Activated naive CD4-positive, alpha-beta T cell treated with anti-CD3 and anti-CD28 coated beads for 36 hours (primary cell): ENCODE measurements at regions not wholly inside any gene's neighbourhood (a gene's known extent, or its start where the extent isn't known, plus 50 kb on each side); places are given as distances from the start of the nearest gene placed in this dataset.

ENCODE experiments used
- CTCF ChIA-PET: fragments of 350-600 bp; sonication (Branson Sonifier 250); formaldehyde crosslinking; loops from one replicate; lab custom pipeline; 2021; ENCODE audit warnings: antibody characterized with exemption; lab: Charles Lee
- DNase-seq: peaks from one replicate; pipeline ENCODE4 v3.0.0-alpha.2; 2020
- H3K27ac Mint-ChIP-seq: one replicate; pipeline ENCODE4 v1.8.0; 2021; ENCODE audit warnings: mild to moderate bottlenecking, mixed read lengths
- H3K27me3 Mint-ChIP-seq: one replicate; pipeline ENCODE4 v1.8.0; 2021; ENCODE audit warnings: low read depth, mixed read lengths
- H3K36me3 Mint-ChIP-seq: one replicate; pipeline ENCODE4 v1.8.0; 2021; ENCODE audit warnings: low read depth, mixed read lengths
- H3K4me1 Mint-ChIP-seq: one replicate; pipeline ENCODE4 v1.8.0; 2021; ENCODE audit warnings: low read depth, mixed read lengths
- H3K4me3 Mint-ChIP-seq: one replicate; pipeline ENCODE4 v1.8.0; 2021; ENCODE audit warnings: mild to moderate bottlenecking, moderate library complexity, mixed read lengths
- H3K9me3 Mint-ChIP-seq: one replicate; pipeline ENCODE4 v1.8.0; 2021; ENCODE audit warnings: mixed read lengths
- intact Hi-C: fragments of 100-400 bp; cut with micrococcal nuclease; formaldehyde crosslinking; loops from one replicate; pipeline ENCODE4 v1.15.1; 2023

DNA sequence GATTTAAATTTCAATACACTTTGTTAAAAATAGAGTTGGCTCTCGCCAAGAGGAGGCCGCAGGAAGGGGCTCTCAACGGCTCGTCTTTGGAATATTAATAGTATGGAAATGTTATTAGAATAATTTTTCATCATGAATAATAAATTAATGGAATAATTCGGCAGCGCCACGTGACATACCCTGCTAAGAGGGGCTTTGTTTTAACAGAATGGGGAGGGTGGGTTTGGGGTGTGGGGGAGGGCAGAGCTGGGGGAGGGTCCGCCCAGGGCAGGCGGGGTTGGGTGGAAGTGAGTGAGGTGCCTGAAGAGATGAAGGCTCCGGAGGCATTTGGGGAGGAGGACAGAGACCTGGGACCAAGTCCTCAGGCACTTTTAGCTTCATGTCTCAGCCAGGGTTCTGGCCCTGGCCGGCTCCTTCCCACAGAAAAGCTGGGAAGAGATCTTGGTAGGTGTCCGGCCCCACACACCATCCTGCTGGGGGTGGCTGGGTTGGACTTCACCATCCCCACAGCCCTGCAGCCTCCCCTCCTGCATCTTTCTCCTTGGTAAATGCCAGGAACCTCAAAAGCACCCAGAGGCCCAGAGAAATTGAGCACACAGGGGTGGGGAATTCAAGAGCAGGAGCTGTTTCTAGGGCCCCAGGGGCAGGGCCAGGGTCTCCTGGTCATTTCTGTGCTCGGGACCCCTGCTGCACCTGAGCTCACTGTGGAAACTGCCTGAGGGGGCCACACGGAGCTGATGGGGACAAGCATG lies 93.6 kb upstream of the BHLHE23 start:
- H3K4me1 Mint-ChIP-seq = peaks cover 5% of the 10 kb centered on the region
- intact Hi-C loops = loop anchor here (5.0 kb wide), 1 partner anchor 238 kb away; the partner anchor contains the start of gene TCFL5
- no peak overlapping the region for H3K27ac Mint-ChIP-seq
- no peaks in the 10 kb centered on the region for H3K9me3 Mint-ChIP-seq
- H3K27me3 Mint-ChIP-seq = no peaks in the 10 kb centered on the region
- H3K4me3 Mint-ChIP-seq = no peak overlapping the region
- peak; percentile 3 for DNase-seq
- no peaks in the 10 kb centered on the region for H3K36me3 Mint-ChIP-seq
- CTCF ChIA-PET = interaction anchor here (0.5 kb wide), 1 partner anchor 193 kb away, joined by 4 read pairs; no protein-coding TSS in a partner anchor

- intact Hi-C loops = loop anchor here (5.0 kb wide), 1 partner anchor 237 kb away; the partner anchor contains the start of gene TCFL5
- peak; percentile 4 for DNase-seq
- CTCF ChIA-PET = interaction anchor here (0.6 kb wide), 1 partner anchor 1186 kb away, joined by 3 read pairs; no protein-coding TSS in a partner anchor
- Mint-ChIP-seq H3K36me3 (no peaks in the 10 kb centered on the region), H3K27me3 (peaks cover 1% of the 10 kb centered on the region), H3K9me3 (no peaks in the 10 kb centered on the region), H3K27ac (no peak overlapping the region), H3K4me1 (peaks cover 5% of the 10 kb centered on the region), H3K4me3 (no peak overlapping the region)
These were observed 92.9 kb upstream of the BHLHE23 start for GRCh38 chr20:63099456-63100173.

GRCh38 chr20:63098195-63098810 lies 91.5 kb upstream of the BHLHE23 start:
- DNase-seq = no peak
- Mint-ChIP-seq H3K27me3 (peaks cover 3% of the 10 kb centered on the region), H3K9me3 (no peaks in the 10 kb centered on the region), H3K4me3 (no peak overlapping the region), H3K36me3 (no peaks in the 10 kb centered on the region), H3K4me1 (peaks cover 5% of the 10 kb centered on the region), H3K27ac (no peak overlapping the region)
- intact Hi-C loops = no loop called here
- CTCF ChIA-PET = no interaction called here

- Mint-ChIP-seq H3K27me3 (peaks cover 8% of the 10 kb centered on the region), H3K27ac (no peak overlapping the region), H3K36me3 (no peaks in the 10 kb centered on the region), H3K4me1 (peaks cover 2% of the 10 kb centered on the region), H3K9me3 (no peaks in the 10 kb centered on the region), H3K4me3 (no peak overlapping the region)
- DNase-seq = peak; percentile 3
- intact Hi-C loops = no loop called here
- CTCF ChIA-PET = no interaction called here
These were observed 90.6 kb upstream of the BHLHE23 start for GRCh38 chr20:63097336-63097831.

GRCh38 chr20:63096681-63097335 lies 90.0 kb upstream of the BHLHE23 start:
- H3K27me3 Mint-ChIP-seq = peaks cover 8% of the 10 kb centered on the region
- H3K4me3 Mint-ChIP-seq = no peak overlapping the region
- H3K4me1 Mint-ChIP-seq = peaks cover 2% of the 10 kb centered on the region
- no peaks in the 10 kb centered on the region for H3K36me3 Mint-ChIP-seq
- H3K9me3 Mint-ChIP-seq = no peaks in the 10 kb centered on the region
- no peak overlapping the region for H3K27ac Mint-ChIP-seq
- DNase-seq = peak; percentile 0
- CTCF ChIA-PET = no interaction called here
- intact Hi-C loops = no loop called here

DNA sequence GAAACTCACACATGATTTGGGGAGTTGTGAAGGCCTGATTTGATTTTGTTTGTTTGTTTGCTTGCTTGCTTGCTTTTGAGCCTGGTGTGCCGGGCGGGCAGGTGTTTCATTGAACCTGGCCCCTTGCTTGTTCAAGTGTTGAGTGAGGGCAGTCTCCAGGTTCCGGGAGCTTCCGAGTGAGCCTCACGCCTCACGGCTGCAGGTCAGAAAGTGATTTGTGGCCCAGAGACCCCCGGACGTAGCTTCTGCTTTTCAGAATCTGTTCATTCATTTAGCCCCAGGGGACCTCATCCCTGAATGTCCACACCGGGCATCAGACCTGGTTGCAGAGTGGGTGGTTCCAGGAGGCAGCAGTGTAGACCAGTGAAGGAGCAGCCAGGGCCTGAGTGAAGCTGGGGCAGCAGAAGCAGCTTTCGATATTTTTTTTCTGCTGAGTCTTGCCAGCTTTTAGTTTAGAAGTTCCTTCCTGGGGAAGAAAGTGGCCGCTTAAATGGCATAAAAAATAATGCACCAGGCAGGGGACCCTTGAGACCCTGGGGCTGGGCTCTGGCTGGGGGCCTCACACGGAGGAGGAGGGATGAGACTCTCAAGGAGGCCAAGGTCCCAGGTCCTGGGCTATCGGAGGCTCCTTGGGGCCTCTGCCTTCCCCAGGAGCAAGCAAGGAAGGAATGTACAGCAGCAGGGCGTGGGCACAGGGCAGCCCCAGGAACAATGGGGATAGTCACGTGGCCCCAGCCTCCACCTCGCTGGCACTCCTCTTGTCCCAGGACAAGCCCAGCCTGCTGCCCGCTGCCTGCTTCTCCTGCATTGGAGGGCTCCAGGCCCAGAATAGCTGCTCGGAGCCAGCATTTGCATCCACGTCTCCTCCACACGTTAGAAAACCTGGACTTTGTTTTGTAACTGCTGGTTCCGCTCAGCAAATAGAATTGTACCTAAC lies 89.2 kb upstream of the BHLHE23 start:
- H3K9me3 Mint-ChIP-seq = no peaks in the 10 kb centered on the region
- peaks cover 12% of the 10 kb centered on the region for H3K27me3 Mint-ChIP-seq
- H3K27ac Mint-ChIP-seq = no peak overlapping the region
- H3K4me3 Mint-ChIP-seq = no peak overlapping the region
- intact Hi-C loops = no loop called here
- DNase-seq = peak; percentile 2
- H3K4me1 Mint-ChIP-seq = no peaks in the 10 kb centered on the region
- CTCF ChIA-PET = interaction anchor here (0.6 to 0.7 kb wide), 2 partner anchors 108 to 1202 kb away, joined by 3 read pairs; no protein-coding TSS in a partner anchor
- no peaks in the 10 kb centered on the region for H3K36me3 Mint-ChIP-seq

DNA sequence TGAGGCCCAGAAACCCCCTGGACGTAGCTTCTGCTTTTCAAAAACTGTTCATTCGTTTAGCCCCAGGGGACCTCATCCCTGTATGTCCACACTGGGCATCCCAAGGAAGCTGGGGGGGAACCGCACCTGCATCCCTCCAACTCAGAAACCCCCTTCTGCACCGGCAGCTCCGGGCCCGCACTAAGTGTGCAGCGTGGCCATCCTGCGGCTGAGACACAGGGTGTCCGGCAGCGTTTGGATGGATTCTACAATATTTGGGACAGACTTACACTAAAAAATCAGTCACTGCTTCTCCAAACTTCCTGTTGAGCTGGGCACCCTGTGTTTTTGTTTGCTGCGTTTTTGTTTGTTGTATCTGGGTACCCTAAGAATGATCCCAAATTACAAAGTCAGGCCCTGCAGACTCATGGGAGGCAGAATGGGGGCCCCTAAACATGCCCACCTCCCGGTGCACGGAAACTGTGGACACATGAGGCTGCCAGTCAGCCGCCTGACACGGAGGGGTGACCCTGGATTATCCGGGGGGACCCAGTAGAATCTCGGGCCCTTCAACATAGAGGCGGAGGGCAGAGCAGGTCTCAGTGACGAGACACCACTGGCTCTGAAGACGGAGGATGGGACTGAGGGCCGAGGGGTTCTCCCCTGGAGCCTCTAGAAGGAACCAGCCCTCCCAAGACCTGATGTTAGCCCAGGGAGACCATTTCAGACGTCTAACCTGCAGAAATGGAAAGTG lies 88.2 kb upstream of the BHLHE23 start:
- CTCF ChIA-PET = interaction anchor here (0.9 kb wide), 1 partner anchor 23 kb away, joined by 4 read pairs; no protein-coding TSS in a partner anchor
- no peak for DNase-seq
- Mint-ChIP-seq H3K36me3 (no peaks in the 10 kb centered on the region), H3K4me1 (no peaks in the 10 kb centered on the region), H3K27me3 (peaks cover 13% of the 10 kb centered on the region), H3K27ac (no peak overlapping the region), H3K4me3 (no peak overlapping the region), H3K9me3 (no peaks in the 10 kb centered on the region)
- intact Hi-C loops = no loop called here

GRCh38 chr20:63093966-63094766 lies 87.4 kb upstream of the BHLHE23 start:
- Mint-ChIP-seq H3K27ac (no peak overlapping the region), H3K9me3 (no peaks in the 10 kb centered on the region), H3K36me3 (no peaks in the 10 kb centered on the region), H3K4me3 (no peak overlapping the region), H3K27me3 (peaks cover 18% of the 10 kb centered on the region), H3K4me1 (no peaks in the 10 kb centered on the region)
- no peak for DNase-seq
- intact Hi-C loops = no loop called here
- CTCF ChIA-PET = interaction anchor here (0.9 kb wide), 1 partner anchor 22 kb away, joined by 4 read pairs; no protein-coding TSS in a partner anchor

DNA sequence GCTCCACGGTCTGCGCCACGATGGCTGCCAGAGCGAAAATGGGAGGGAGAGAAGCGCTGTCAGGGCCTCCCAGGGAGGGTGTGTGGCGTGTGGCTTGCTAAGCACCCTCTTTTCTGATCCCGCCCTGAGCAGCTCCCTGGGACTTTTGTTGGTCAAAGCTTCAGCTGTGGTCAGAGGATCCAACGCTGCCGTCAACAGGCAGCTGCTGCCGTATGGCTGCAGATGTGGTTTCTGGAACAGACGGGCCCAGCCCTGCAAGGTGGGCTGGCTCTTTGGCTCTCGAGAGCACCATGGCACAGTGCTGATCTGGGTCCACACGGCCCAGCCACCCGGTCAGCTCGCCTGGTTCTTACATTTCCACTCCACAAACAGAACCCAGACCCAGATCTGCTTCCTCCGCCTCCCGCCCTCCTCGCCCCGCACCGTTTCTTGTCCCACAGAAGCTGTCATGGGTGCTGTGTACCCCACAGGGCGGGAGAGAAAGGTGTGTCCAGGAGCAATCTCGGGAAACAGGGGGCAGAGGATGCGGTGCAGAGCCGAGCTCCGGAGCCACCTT lies 86.0 kb upstream of the BHLHE23 start:
- Mint-ChIP-seq H3K4me1 (no peaks in the 10 kb centered on the region), H3K27me3 (peaks cover 24% of the 10 kb centered on the region), H3K27ac (no peak overlapping the region), H3K4me3 (no peak overlapping the region), H3K9me3 (no peaks in the 10 kb centered on the region), H3K36me3 (no peaks in the 10 kb centered on the region)
- CTCF ChIA-PET = no interaction called here
- intact Hi-C loops = no loop called here
- no peak for DNase-seq
